ENCODE measurements at regions not wholly inside any gene's neighbourhood (a gene's known extent, or its start where the extent isn't known, plus 50 kb on each side); places are given as distances from the start of the nearest gene placed in this dataset.

DNA sequence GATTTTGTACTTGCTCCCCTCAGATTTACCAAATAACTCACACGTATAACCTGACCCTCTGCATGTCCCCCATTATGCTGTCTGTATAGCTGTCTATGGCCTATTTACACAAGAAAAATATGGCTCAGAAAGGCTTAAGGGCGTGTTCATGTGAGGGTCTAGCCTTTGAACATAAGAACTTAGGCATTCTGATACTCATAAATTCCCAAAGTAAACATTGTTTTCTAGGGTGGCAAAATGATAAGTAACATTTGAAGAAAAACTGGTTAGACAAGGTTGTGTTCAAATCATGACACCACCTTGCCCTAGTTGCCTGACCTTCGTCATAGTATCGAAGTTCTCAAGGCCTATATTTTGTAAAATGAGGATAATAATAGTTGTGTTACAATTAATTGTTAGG, 394.6 kb downstream of the LRRIQ3 start:
- TF ChIP-seq CTCF (IDR thresholded peaks at IDR 0.05; ENCODE audit: low read length) = no peak
- no peak for TF ChIP-seq EZH2 (optimal IDR thresholded peaks at IDR 0.05; ENCODE audit: low read depth, low read length)
- TF ChIP-seq EZH2phosphoT487 (IDR thresholded peaks at IDR 0.05; ENCODE audit: low read length) = no peak
